ENCODE measurements at regions not wholly inside any gene's neighbourhood (a gene's known extent, or its start where the extent isn't known, plus 50 kb on each side); places are given as distances from the start of the nearest gene placed in this dataset.

DNA sequence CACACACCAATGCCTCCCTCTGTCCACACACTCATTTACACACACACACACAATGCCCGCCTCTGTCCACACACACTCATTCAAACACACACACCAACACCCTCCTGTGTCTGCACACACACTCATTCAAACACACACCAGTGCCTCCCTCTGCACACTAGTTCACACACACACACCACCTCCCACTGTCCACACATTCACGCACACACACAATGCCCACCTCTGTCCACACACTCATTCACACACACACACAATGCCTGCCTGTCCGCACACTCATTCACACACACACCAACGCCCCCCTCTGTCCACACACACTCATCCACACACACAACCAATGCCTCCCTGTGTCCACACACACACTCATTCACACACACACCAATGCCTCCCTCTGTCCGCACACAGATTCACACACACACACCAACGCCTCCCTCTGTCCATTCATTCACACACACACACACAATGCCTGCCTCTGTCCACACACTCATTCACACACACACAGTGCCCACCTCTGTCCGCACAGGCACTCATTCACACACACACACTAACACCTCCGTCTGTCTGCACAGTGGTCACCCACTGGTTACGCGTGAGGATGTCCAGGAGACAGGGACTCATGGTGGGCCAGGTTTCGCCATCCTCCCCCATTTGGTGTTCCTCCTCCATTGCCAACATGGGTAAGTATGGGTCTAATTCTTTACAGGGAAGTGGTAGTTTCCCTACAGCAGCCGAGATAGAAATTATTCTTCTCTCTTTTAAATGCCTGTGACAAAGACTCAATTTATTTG is 62.4 kb upstream of the THBS2 start:
- in situ Hi-C loops (cut with HindIII; ENCODE audit: low pct_ligation_motif_present, low sequenced_read_pairs): no loop called here

DNA sequence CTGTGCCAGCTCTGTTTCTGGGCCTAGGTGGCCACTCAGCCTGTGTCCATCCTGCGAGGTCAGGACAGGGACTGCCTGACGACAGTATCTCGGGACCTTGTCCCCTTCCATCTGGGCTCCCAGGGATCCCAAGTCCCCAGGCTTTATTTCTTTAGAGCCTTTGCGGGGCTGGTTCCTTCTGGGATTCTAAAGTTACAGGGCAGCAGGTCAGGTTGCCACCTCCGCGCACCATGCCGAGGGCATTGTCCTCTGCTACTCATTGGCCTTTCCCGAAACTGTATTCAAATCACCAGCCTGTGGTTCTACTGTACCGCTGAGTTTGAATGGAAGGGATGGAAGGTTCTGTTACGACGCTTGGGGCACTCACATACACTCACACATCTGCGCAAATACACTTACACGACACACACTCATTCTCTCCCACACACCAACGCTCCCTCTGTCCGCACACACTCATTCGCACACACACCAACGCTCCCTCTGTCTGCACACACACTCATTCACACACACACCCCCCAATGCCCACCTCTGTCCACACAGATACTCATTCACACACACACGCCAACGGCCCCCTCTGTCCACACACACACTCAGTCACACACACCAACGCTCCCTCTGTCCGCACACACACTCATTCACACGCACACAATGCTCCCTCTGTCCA is 59.8 kb upstream of the THBS2 start:
- Histone ChIP-seq H3K4me3 (ENCODE audit: low read depth, low read length) (no peak overlapping the region), H3K36me3 (replicated peaks) (no peaks in the 10 kb centered on the region), H3K27me3 (replicated peaks) (no peaks in the 10 kb centered on the region), H3K27ac (no peak overlapping the region)
- DNase-seq: no peak
- in situ Hi-C loops (cut with HindIII; ENCODE audit: low pct_ligation_motif_present, low sequenced_read_pairs): no loop called here
- TF ChIP-seq, protein P1, sequence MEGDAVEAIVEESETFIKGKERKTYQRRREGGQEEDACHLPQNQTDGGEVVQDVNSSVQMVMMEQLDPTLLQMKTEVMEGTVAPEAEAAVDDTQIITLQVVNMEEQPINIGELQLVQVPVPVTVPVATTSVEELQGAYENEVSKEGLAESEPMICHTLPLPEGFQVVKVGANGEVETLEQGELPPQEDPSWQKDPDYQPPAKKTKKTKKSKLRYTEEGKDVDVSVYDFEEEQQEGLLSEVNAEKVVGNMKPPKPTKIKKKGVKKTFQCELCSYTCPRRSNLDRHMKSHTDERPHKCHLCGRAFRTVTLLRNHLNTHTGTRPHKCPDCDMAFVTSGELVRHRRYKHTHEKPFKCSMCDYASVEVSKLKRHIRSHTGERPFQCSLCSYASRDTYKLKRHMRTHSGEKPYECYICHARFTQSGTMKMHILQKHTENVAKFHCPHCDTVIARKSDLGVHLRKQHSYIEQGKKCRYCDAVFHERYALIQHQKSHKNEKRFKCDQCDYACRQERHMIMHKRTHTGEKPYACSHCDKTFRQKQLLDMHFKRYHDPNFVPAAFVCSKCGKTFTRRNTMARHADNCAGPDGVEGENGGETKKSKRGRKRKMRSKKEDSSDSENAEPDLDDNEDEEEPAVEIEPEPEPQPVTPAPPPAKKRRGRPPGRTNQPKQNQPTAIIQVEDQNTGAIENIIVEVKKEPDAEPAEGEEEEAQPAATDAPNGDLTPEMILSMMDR (IDR thresholded peaks at IDR 0.05; ENCODE audit: low read depth, low read length, missing control alignments): no peak

More for the DNA sequence above, 62.4 kb upstream of the THBS2 start:
- Histone ChIP-seq H3K36me3 (replicated peaks) (no peaks in the 10 kb centered on the region), H3K27ac (no peak overlapping the region), H3K4me3 (ENCODE audit: low read depth, low read length) (no peak overlapping the region), H3K27me3 (replicated peaks) (no peaks in the 10 kb centered on the region)
- TF ChIP-seq, protein P1 (IDR thresholded peaks at IDR 0.05; ENCODE audit: low read depth, low read length, missing control alignments): no peak
- DNase-seq: no peak

DNA sequence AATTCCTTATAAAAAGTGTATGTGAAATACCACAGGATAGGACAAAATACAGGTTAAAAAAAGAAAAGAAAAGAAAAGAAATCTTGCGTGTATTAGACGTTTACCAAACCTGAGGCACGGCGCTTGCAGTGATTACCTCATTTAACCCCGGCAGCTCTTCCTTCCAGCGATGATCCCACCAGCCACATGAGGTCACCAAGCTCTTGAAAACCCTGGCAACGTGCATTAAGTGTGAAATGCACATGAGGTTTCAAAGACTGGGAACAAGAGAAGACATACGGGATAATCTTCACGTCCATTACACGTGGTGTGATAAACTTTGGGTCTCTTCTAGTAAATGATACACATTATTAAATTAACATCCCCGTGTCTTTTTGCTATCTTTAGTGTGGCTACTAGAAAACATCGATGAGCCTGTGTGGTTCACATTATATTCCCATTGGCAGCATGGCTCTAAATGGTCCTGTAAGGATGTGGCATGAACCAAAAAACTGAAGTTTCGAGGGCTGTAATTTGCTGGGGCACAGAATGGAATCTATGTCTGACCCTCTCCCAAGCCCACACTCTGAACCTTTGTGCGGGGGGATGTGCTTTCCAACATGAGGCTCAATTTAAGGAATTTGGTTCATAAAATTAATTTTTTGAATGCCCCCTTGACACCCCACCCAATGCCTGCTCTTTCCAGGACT is 59.2 kb upstream of the THBS2 start:
- DNase-seq: no peak

DNA sequence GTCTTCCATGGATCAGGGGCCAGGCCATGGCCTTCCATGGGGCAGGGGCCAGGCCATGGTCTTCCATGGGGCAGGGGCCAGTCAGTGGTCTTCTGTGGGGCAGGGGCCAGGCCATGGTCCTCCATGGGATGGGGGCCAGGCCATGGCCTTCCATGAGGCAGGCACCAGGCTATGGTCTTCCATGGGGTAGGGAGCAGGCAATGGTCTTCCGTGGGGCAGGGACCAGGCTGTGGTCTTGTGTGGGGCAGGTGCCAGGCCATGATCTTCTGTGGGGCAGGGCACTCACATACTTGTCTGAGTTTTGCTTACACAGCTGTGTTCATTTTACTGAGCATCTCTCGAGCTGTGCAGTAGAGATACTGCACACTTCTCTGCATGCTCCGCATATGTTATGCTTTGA is 57.3 kb upstream of the THBS2 start:
- in situ Hi-C loops (cut with HindIII; ENCODE audit: low pct_ligation_motif_present, low sequenced_read_pairs): no loop called here

More for the DNA sequence above, 59.2 kb upstream of the THBS2 start:
- no peaks in the 10 kb centered on the region for H3K36me3 ChIP-seq (replicated peaks)
- TF ChIP-seq, protein P1 (IDR thresholded peaks at IDR 0.05; ENCODE audit: low read depth, low read length, missing control alignments): no peak
- in situ Hi-C loops (cut with HindIII; ENCODE audit: low pct_ligation_motif_present, low sequenced_read_pairs): no loop called here
- no peak overlapping the region for H3K4me3 ChIP-seq (ENCODE audit: low read depth, low read length)
- no peaks in the 10 kb centered on the region for H3K27me3 ChIP-seq (replicated peaks)
- H3K27ac ChIP-seq: no peak overlapping the region

More for the DNA sequence above, 57.3 kb upstream of the THBS2 start:
- H3K36me3 ChIP-seq (replicated peaks): no peaks in the 10 kb centered on the region
- H3K27ac ChIP-seq: no peak overlapping the region
- TF ChIP-seq, protein P1 (IDR thresholded peaks at IDR 0.05; ENCODE audit: low read depth, low read length, missing control alignments): no peak
- no peaks in the 10 kb centered on the region for H3K27me3 ChIP-seq (replicated peaks)
- DNase-seq: no peak
- no peak overlapping the region for H3K4me3 ChIP-seq (ENCODE audit: low read depth, low read length)

Measured in brain microvascular endothelial cell (primary cell).